ENCODE measurements at regions not wholly inside any gene's neighbourhood (a gene's known extent, or its start where the extent isn't known, plus 50 kb on each side); places are given as distances from the start of the nearest gene placed in this dataset.

GRCh38 chr6:169165561-169166300 is 87.9 kb downstream of the THBS2 start:
- DNase-seq: no peak

- no peak for DNase-seq
Observed at GRCh38 chr6:169164986-169165385, 88.7 kb downstream of the THBS2 start.

- DNase-seq: no peak
Observed at GRCh38 chr6:169164451-169164850, 89.2 kb downstream of the THBS2 start.

GRCh38 chr6:169163411-169163901 is 90.2 kb downstream of the THBS2 start:
- no peak for DNase-seq

- no peak for DNase-seq
Observed at GRCh38 chr6:169162752-169163407, 90.8 kb downstream of the THBS2 start.

GRCh38 chr6:169162249-169162648 is 91.4 kb downstream of the THBS2 start:
- DNase-seq: no peak

- DNase-seq: no peak
Observed at GRCh38 chr6:169161572-169162167, 92.0 kb downstream of the THBS2 start.

GRCh38 chr6:169160855-169161560 is 92.6 kb downstream of the THBS2 start:
- DNase-seq: no peak

GRCh38 chr6:169160091-169160854 is 93.4 kb downstream of the THBS2 start:
- no peak for DNase-seq

GRCh38 chr6:169159331-169159730 is 94.3 kb downstream of the THBS2 start:
- no peak for DNase-seq

- no peak for DNase-seq
Observed at GRCh38 chr6:169158691-169159090, 95.0 kb downstream of the THBS2 start.

- DNase-seq: no peak
Observed at GRCh38 chr6:169158174-169158573, 95.5 kb downstream of the THBS2 start.

GRCh38 chr6:169157197-169158148 is 96.2 kb downstream of the THBS2 start:
- no peak for DNase-seq

GRCh38 chr6:169156793-169157147 is 96.9 kb downstream of the THBS2 start:
- no peak for DNase-seq

GRCh38 chr6:169156108-169156792 is 97.4 kb downstream of the THBS2 start:
- no peak for DNase-seq

- no peak for DNase-seq
Observed at GRCh38 chr6:169155481-169155880, 98.2 kb downstream of the THBS2 start.

- no peak for DNase-seq
Observed at GRCh38 chr6:169153401-169153800, 100.2 kb downstream of the THBS2 start.

- DNase-seq: no peak
Observed at GRCh38 chr6:169146521-169146920, 107.1 kb downstream of the THBS2 start.

- DNase-seq: no peak
Observed at GRCh38 chr6:169145991-169146501, 107.6 kb downstream of the THBS2 start.

- DNase-seq: no peak
Observed at GRCh38 chr6:169145496-169145895, 108.2 kb downstream of the THBS2 start.

- DNase-seq: no peak
Observed at GRCh38 chr6:169144356-169144755, 109.3 kb downstream of the THBS2 start.
